WTC11 (cell line): ENCODE measurements at regions not wholly inside any gene's neighbourhood (a gene's known extent, or its start where the extent isn't known, plus 50 kb on each side); places are given as distances from the start of the nearest gene placed in this dataset.

Experiments used
- ATAC-seq: fragments of 200-7000 bp; cut with Tn5 transposase; 2 replicates; pipeline ENCODE4 v1.10.0; 2021; ENCODE audit warnings: mild to moderate bottlenecking, moderate library complexity
- CTCF ChIA-PET: fragments of 300-600 bp; sonication (Branson Sonifier 250); formaldehyde crosslinking; loops from one replicate; lab custom pipeline; 2021; ENCODE audit warnings: antibody characterized with exemption; lab: Charles Lee
- POLR2A ChIA-PET: fragments of 350-600 bp; sonication (Branson Sonifier 250); formaldehyde crosslinking; loops from one replicate; lab custom pipeline; 2021; ENCODE audit warnings: antibody characterized with exemption; lab: Charles Lee
- DNase-seq: peaks from one replicate; pipeline ENCODE4 v3.0.0; 2021; ENCODE audit warnings: low spot score
- H3K27ac Mint-ChIP-seq: 2 replicates; pipeline ENCODE4 v1.8.0; 2021; ENCODE audit warnings: mixed read lengths
- H3K27me3 Mint-ChIP-seq: 2 replicates; pipeline ENCODE4 v1.8.0; 2021; ENCODE audit warnings: low read depth, mild to moderate bottlenecking, moderate library complexity, mixed read lengths
- H3K36me3 Mint-ChIP-seq: 2 replicates; pipeline ENCODE4 v1.8.0; 2021; ENCODE audit warnings: mixed read lengths
- H3K4me1 Mint-ChIP-seq: 2 replicates; pipeline ENCODE4 v1.8.0; 2022; ENCODE audit warnings: mixed read lengths
- H3K4me3 Mint-ChIP-seq: 2 replicates; pipeline ENCODE4 v1.8.0; 2021; ENCODE audit warnings: mild to moderate bottlenecking, moderate library complexity, mixed read lengths
- H3K9me3 Mint-ChIP-seq: 2 replicates; pipeline ENCODE4 v1.8.0; 2021; ENCODE audit warnings: mixed read lengths
- CREB1 ChIP-seq: sonication (generic); formaldehyde crosslinking; IDR thresholded peaks from 2 replicates; pipeline ENCODE4 v1.8.0; 2023; ENCODE audit warnings: mild to moderate bottlenecking, missing genetic modification reagents
- EMX1 ChIP-seq: fragments of 250-450 bp; sonication (Bioruptor Pico); IDR thresholded peaks from 2 replicates; pipeline ENCODE4 v1.8.0; 2021; ENCODE audit warnings: mild to moderate bottlenecking
- ZNF671 ChIP-seq: fragments of 250-450 bp; sonication (Bioruptor Pico); IDR thresholded peaks from 2 replicates; pipeline ENCODE4 v1.8.0; 2021; ENCODE audit warnings: mild to moderate bottlenecking
- TF ChIP-seq, protein P1 (sequence below): fragments of 250-450 bp; sonication (Bioruptor Pico); IDR thresholded peaks from 2 replicates; pipeline ENCODE4 v1.9.0; 2021; ENCODE audit warnings: mild to moderate bottlenecking
- TF ChIP-seq, protein P2 (sequence below): sonication (generic); formaldehyde crosslinking; IDR thresholded peaks from 2 replicates; pipeline ENCODE4 v1.8.0; 2022; ENCODE audit warnings: mild to moderate bottlenecking, missing genetic modification reagents
- TF ChIP-seq, protein P3 (sequence below): sonication (generic); formaldehyde crosslinking; IDR thresholded peaks from 2 replicates; pipeline ENCODE4 v1.8.1; 2023; ENCODE audit warnings: mild to moderate bottlenecking, missing genetic modification reagents, moderate library complexity
- TF ChIP-seq, protein P4 (sequence below): fragments of 250-450 bp; sonication (Bioruptor Pico); conservative IDR thresholded peaks from 2 replicates; pipeline ENCODE4 v1.9.0; 2021; ENCODE audit warnings: mild to moderate bottlenecking
- TF ChIP-seq, protein P5 (sequence below): sonication (generic); formaldehyde crosslinking; IDR thresholded peaks from 2 replicates; pipeline ENCODE4 v1.8.0; 2022; ENCODE audit warnings: mild to moderate bottlenecking, missing genetic modification reagents
- TF ChIP-seq, protein P6 (sequence below): fragments of 200-600 bp; IDR thresholded peaks from 2 replicates; pipeline ENCODE4 v1.8.0; 2022; ENCODE audit warnings: antibody characterized with exemption
- TF ChIP-seq, protein P7 (sequence below): sonication (generic); formaldehyde crosslinking; IDR thresholded peaks from 2 replicates; pipeline ENCODE4 v1.8.1; 2023; ENCODE audit warnings: mild to moderate bottlenecking, missing genetic modification reagents, borderline replicate concordance

DNA sequence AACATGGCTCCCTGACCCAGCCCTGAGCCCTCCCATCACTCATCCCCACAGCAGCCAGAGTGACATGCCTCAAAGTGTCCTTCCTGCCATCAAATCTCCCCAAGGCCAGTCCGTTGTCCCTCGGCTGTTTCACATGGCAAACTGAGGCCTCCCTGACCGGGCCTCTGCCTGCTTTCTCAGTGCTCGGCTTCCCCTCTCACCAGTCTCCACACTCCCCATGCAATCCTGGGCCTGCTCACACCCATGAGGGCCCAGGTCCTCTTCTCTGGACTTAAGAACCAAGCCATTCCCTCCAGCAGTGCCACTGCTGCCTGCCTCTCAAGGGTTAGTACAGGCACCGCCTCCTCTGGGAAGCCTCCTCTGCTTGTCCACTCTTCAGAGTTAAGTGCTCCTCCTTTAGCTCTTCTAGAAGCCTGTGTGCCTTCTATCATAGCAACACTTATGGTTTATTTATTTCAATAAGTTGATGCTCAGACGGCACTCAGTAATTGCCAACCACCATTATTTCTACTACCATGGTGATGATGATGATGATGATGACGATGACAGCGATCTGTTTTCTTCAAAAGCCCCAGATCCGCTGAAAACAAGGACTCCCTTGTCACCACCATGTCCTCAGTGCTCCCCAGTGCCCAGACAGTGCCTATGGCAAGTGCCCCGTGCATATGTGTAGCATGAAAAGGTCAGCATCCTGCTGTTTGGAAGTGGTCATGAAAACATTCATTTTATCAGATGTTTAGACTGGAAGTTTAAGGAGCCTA lies 449.0 kb downstream of the CDH26 start (continued):
- TF ChIP-seq, protein P1, sequence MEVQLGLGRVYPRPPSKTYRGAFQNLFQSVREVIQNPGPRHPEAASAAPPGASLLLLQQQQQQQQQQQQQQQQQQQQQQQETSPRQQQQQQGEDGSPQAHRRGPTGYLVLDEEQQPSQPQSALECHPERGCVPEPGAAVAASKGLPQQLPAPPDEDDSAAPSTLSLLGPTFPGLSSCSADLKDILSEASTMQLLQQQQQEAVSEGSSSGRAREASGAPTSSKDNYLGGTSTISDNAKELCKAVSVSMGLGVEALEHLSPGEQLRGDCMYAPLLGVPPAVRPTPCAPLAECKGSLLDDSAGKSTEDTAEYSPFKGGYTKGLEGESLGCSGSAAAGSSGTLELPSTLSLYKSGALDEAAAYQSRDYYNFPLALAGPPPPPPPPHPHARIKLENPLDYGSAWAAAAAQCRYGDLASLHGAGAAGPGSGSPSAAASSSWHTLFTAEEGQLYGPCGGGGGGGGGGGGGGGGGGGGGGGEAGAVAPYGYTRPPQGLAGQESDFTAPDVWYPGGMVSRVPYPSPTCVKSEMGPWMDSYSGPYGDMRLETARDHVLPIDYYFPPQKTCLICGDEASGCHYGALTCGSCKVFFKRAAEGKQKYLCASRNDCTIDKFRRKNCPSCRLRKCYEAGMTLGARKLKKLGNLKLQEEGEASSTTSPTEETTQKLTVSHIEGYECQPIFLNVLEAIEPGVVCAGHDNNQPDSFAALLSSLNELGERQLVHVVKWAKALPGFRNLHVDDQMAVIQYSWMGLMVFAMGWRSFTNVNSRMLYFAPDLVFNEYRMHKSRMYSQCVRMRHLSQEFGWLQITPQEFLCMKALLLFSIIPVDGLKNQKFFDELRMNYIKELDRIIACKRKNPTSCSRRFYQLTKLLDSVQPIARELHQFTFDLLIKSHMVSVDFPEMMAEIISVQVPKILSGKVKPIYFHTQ (CRISPR knock-in tag) = no peak
- TF ChIP-seq, protein P2, sequence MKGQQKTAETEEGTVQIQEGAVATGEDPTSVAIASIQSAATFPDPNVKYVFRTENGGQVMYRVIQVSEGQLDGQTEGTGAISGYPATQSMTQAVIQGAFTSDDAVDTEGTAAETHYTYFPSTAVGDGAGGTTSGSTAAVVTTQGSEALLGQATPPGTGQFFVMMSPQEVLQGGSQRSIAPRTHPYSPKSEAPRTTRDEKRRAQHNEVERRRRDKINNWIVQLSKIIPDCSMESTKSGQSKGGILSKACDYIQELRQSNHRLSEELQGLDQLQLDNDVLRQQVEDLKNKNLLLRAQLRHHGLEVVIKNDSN (CRISPR knock-in tag) = no peak
- TF ChIP-seq, protein P3, sequence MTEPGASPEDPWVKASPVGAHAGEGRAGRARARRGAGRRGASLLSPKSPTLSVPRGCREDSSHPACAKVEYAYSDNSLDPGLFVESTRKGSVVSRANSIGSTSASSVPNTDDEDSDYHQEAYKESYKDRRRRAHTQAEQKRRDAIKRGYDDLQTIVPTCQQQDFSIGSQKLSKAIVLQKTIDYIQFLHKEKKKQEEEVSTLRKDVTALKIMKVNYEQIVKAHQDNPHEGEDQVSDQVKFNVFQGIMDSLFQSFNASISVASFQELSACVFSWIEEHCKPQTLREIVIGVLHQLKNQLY (CRISPR knock-in tag) = no peak

DNA sequence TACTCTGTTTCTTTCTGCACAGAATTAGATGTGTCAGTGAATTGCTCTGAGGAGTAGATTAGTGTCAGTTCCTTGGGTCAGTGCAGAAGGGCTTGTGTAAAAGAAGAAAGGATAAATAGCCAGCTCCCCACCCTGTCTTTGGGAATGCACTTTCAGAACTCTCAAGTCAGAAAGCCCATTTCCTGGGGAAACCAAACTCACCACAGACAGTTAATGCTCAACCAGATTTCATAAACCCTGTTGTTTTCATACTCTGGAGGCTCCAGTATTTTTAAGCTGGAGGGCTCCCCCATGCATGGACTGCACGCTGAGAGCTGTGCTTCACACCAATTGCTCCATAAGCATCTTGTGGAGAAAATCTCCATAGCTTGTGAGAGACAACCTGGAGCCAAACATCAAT lies 449.7 kb downstream of the CDH26 start:
- POLR2A ChIA-PET = no interaction called here
- TF ChIP-seq, protein P4, sequence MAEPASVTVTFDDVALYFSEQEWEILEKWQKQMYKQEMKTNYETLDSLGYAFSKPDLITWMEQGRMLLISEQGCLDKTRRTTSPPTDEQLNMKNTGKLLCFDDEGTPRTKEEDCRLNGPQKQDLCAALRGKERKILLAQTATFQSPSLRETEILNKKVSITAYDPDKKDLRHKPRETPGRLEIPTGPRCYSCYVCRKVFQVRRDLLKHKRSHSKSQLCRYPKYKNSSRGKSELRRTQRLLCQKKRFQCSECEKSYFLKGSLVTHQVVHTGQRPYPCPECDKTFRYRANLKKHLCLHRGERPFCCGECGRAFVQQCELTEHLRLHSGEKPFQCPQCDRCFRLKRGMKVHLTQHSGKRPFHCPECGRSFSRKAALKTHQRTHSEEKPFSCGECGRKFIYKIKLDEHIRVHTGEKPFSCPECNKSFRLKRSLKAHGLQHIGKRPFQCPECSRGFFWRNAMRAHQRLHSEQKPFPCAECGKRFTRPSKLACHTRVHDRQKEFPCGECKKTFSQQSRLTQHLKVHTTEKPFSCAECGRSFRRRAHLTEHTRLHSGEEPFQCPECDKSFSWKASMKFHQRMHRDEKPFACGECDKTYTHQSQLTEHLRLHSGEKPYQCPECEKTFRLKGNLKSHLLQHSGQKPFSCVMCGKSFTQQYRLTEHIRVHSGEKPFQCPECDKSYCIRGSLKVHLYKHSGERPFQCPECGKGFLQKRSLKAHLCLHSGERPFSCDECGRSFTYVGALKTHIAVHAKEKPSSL = no peak
- TF ChIP-seq, protein P5, sequence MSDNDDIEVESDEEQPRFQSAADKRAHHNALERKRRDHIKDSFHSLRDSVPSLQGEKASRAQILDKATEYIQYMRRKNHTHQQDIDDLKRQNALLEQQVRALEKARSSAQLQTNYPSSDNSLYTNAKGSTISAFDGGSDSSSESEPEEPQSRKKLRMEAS (CRISPR knock-in tag) = no peak
- TF ChIP-seq, protein P6, sequence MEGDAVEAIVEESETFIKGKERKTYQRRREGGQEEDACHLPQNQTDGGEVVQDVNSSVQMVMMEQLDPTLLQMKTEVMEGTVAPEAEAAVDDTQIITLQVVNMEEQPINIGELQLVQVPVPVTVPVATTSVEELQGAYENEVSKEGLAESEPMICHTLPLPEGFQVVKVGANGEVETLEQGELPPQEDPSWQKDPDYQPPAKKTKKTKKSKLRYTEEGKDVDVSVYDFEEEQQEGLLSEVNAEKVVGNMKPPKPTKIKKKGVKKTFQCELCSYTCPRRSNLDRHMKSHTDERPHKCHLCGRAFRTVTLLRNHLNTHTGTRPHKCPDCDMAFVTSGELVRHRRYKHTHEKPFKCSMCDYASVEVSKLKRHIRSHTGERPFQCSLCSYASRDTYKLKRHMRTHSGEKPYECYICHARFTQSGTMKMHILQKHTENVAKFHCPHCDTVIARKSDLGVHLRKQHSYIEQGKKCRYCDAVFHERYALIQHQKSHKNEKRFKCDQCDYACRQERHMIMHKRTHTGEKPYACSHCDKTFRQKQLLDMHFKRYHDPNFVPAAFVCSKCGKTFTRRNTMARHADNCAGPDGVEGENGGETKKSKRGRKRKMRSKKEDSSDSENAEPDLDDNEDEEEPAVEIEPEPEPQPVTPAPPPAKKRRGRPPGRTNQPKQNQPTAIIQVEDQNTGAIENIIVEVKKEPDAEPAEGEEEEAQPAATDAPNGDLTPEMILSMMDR = no peak
- TF ChIP-seq CREB1 (no peak), EMX1 (no peak), ZNF671 (CRISPR knock-in tag) (no peak)
- TF ChIP-seq, protein P7, sequence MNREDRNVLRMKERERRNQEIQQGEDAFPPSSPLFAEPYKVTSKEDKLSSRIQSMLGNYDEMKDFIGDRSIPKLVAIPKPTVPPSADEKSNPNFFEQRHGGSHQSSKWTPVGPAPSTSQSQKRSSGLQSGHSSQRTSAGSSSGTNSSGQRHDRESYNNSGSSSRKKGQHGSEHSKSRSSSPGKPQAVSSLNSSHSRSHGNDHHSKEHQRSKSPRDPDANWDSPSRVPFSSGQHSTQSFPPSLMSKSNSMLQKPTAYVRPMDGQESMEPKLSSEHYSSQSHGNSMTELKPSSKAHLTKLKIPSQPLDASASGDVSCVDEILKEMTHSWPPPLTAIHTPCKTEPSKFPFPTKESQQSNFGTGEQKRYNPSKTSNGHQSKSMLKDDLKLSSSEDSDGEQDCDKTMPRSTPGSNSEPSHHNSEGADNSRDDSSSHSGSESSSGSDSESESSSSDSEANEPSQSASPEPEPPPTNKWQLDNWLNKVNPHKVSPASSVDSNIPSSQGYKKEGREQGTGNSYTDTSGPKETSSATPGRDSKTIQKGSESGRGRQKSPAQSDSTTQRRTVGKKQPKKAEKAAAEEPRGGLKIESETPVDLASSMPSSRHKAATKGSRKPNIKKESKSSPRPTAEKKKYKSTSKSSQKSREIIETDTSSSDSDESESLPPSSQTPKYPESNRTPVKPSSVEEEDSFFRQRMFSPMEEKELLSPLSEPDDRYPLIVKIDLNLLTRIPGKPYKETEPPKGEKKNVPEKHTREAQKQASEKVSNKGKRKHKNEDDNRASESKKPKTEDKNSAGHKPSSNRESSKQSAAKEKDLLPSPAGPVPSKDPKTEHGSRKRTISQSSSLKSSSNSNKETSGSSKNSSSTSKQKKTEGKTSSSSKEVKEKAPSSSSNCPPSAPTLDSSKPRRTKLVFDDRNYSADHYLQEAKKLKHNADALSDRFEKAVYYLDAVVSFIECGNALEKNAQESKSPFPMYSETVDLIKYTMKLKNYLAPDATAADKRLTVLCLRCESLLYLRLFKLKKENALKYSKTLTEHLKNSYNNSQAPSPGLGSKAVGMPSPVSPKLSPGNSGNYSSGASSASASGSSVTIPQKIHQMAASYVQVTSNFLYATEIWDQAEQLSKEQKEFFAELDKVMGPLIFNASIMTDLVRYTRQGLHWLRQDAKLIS (CRISPR knock-in tag) = no peak
- H3K4me1 Mint-ChIP-seq = no peaks in the 10 kb centered on the region
- peaks cover 29% of the 10 kb centered on the region for H3K27me3 Mint-ChIP-seq
- H3K36me3 Mint-ChIP-seq = peaks cover 10% of the 10 kb centered on the region; the same call in 1 of the 2 replicates
- H3K9me3 Mint-ChIP-seq = peaks cover 27% of the 10 kb centered on the region
- ATAC-seq (no peak), DNase-seq (no peak)
- CTCF ChIA-PET = no interaction called here
- no peak overlapping the region for H3K27ac Mint-ChIP-seq
- H3K4me3 Mint-ChIP-seq = no peak overlapping the region
